WTC11 (cell line): ENCODE measurements at regions not wholly inside any gene's neighbourhood (a gene's known extent, or its start where the extent isn't known, plus 50 kb on each side); places are given as distances from the start of the nearest gene placed in this dataset.

Experiments used
- ATAC-seq: fragments of 200-7000 bp; cut with Tn5 transposase; 2 replicates; pipeline ENCODE4 v1.10.0; 2021; ENCODE audit warnings: mild to moderate bottlenecking, moderate library complexity
- CTCF ChIA-PET: fragments of 300-600 bp; sonication (Branson Sonifier 250); formaldehyde crosslinking; loops from one replicate; lab custom pipeline; 2021; ENCODE audit warnings: antibody characterized with exemption; lab: Charles Lee
- POLR2A ChIA-PET: fragments of 350-600 bp; sonication (Branson Sonifier 250); formaldehyde crosslinking; loops from one replicate; lab custom pipeline; 2021; ENCODE audit warnings: antibody characterized with exemption; lab: Charles Lee
- DNase-seq: peaks from one replicate; pipeline ENCODE4 v3.0.0; 2021; ENCODE audit warnings: low spot score
- H3K27ac Mint-ChIP-seq: 2 replicates; pipeline ENCODE4 v1.8.0; 2021; ENCODE audit warnings: mixed read lengths
- H3K27me3 Mint-ChIP-seq: 2 replicates; pipeline ENCODE4 v1.8.0; 2021; ENCODE audit warnings: low read depth, mild to moderate bottlenecking, moderate library complexity, mixed read lengths
- H3K36me3 Mint-ChIP-seq: 2 replicates; pipeline ENCODE4 v1.8.0; 2021; ENCODE audit warnings: mixed read lengths
- H3K4me1 Mint-ChIP-seq: 2 replicates; pipeline ENCODE4 v1.8.0; 2022; ENCODE audit warnings: mixed read lengths
- H3K4me3 Mint-ChIP-seq: 2 replicates; pipeline ENCODE4 v1.8.0; 2021; ENCODE audit warnings: mild to moderate bottlenecking, moderate library complexity, mixed read lengths
- H3K9me3 Mint-ChIP-seq: 2 replicates; pipeline ENCODE4 v1.8.0; 2021; ENCODE audit warnings: mixed read lengths
- ATF1 ChIP-seq: sonication (generic); formaldehyde crosslinking; IDR thresholded peaks from 2 replicates; pipeline ENCODE4 v1.8.1; 2023; ENCODE audit warnings: mild to moderate bottlenecking, moderate library complexity, missing genetic modification reagents
- CREM ChIP-seq: sonication (generic); formaldehyde crosslinking; IDR thresholded peaks from 2 replicates; pipeline ENCODE4 v1.8.1; 2022; ENCODE audit warnings: mild to moderate bottlenecking, missing genetic modification reagents, moderate library complexity
- E2F4 ChIP-seq: sonication (generic); formaldehyde crosslinking; IDR thresholded peaks from 2 replicates; pipeline ENCODE4 v1.8.1; 2022; ENCODE audit warnings: low read depth, mild to moderate bottlenecking, moderate library complexity, missing genetic modification reagents, borderline replicate concordance
- EMX1 ChIP-seq: fragments of 250-450 bp; sonication (Bioruptor Pico); IDR thresholded peaks from 2 replicates; pipeline ENCODE4 v1.8.0; 2021; ENCODE audit warnings: mild to moderate bottlenecking
- ERG ChIP-seq: fragments of 250-450 bp; sonication (Bioruptor Pico); IDR thresholded peaks from 2 replicates; pipeline ENCODE4 v1.8.0; 2021; ENCODE audit warnings: mild to moderate bottlenecking
- FOXJ3 ChIP-seq: sonication (generic); formaldehyde crosslinking; IDR thresholded peaks from 2 replicates; pipeline ENCODE4 v1.9.0; 2021; ENCODE audit warnings: missing genetic modification reagents, mild to moderate bottlenecking, borderline replicate concordance
- GTF2I ChIP-seq: fragments of 250-450 bp; sonication (Bioruptor Pico); conservative IDR thresholded peaks from 2 replicates; pipeline ENCODE4 v1.4.0; 2021; ENCODE audit warnings: mild to moderate bottlenecking
- IRF2 ChIP-seq: sonication (generic); formaldehyde crosslinking; IDR thresholded peaks from 2 replicates; pipeline ENCODE4 v1.8.0; 2022; ENCODE audit warnings: low read depth, missing genetic modification reagents, borderline replicate concordance
- JUN ChIP-seq: sonication (generic); formaldehyde crosslinking; IDR thresholded peaks from 2 replicates; pipeline ENCODE4 v1.8.0; 2023; ENCODE audit warnings: mild to moderate bottlenecking, missing genetic modification reagents
- MYBL2 ChIP-seq: sonication (generic); formaldehyde crosslinking; IDR thresholded peaks from 2 replicates; pipeline ENCODE4 v1.8.1; 2023; ENCODE audit warnings: mild to moderate bottlenecking, moderate library complexity, missing genetic modification reagents
- NR2C2 ChIP-seq: sonication (generic); formaldehyde crosslinking; IDR thresholded peaks from 2 replicates; pipeline ENCODE4 v1.8.0; 2022; ENCODE audit warnings: mild to moderate bottlenecking, missing genetic modification reagents
- NR3C1 ChIP-seq: sonication (generic); formaldehyde crosslinking; conservative IDR thresholded peaks from 2 replicates; pipeline ENCODE4 v1.8.1; 2023; ENCODE audit warnings: low read depth, mild to moderate bottlenecking, missing genetic modification reagents
- OVOL2 ChIP-seq: fragments of 250-450 bp; sonication (Bioruptor Pico); IDR thresholded peaks from 2 replicates; pipeline ENCODE4 v1.9.0; 2021; ENCODE audit warnings: mild to moderate bottlenecking, borderline replicate concordance
- PRDM15 ChIP-seq: sonication (generic); formaldehyde crosslinking; IDR thresholded peaks from 2 replicates; pipeline ENCODE4 v1.8.0; 2022; ENCODE audit warnings: missing genetic modification reagents
- SMAD4 ChIP-seq: sonication (generic); formaldehyde crosslinking; IDR thresholded peaks from 2 replicates; pipeline ENCODE4 v1.8.0; 2022; ENCODE audit warnings: mild to moderate bottlenecking, missing genetic modification reagents
- TEAD1 ChIP-seq: sonication (generic); formaldehyde crosslinking; IDR thresholded peaks from 2 replicates; pipeline ENCODE4 v1.8.0; 2022; ENCODE audit warnings: mild to moderate bottlenecking, missing genetic modification reagents
- TEAD4 ChIP-seq: sonication (generic); formaldehyde crosslinking; IDR thresholded peaks from 2 replicates; pipeline ENCODE4 v1.8.0; 2022; ENCODE audit warnings: mild to moderate bottlenecking, missing genetic modification reagents
- TP53 ChIP-seq: sonication (generic); formaldehyde crosslinking; IDR thresholded peaks from 2 replicates; pipeline ENCODE4 v1.8.1; 2023; ENCODE audit warnings: mild to moderate bottlenecking, missing genetic modification reagents
- USF2 ChIP-seq: sonication (generic); formaldehyde crosslinking; IDR thresholded peaks from 2 replicates; pipeline ENCODE4 v1.8.1; 2023; ENCODE audit warnings: mild to moderate bottlenecking, missing genetic modification reagents, moderate library complexity
- ZNF263 ChIP-seq: sonication (generic); formaldehyde crosslinking; IDR thresholded peaks from 2 replicates; pipeline ENCODE4 v1.8.1; 2022; ENCODE audit warnings: low read depth, mild to moderate bottlenecking, moderate library complexity, missing genetic modification reagents
- ZNF396 ChIP-seq: fragments of 250-450 bp; sonication (Bioruptor Pico); IDR thresholded peaks from 2 replicates; pipeline ENCODE4 v1.8.0; 2021; ENCODE audit warnings: mild to moderate bottlenecking, moderate library complexity, borderline replicate concordance
- ZNF512 ChIP-seq: sonication (generic); formaldehyde crosslinking; IDR thresholded peaks from 2 replicates; pipeline ENCODE4 v1.8.1; 2022; ENCODE audit warnings: missing genetic modification reagents, borderline replicate concordance

- TF ChIP-seq TEAD4 (no peak), NR2C2 (no peak)
Measured at GRCh38 chr6:160861824-160862223, 129.7 kb upstream of the MAP3K4 start (continued).

- ChIA-PET CTCF (interaction anchor here (0.6 kb wide), 1 partner anchor 103 kb away, joined by 4 read pairs; no protein-coding TSS in a partner anchor), POLR2A (no interaction called here)
- DNase-seq (no peak), ATAC-seq (no peak)
- Mint-ChIP-seq H3K27me3 (no peaks in the 10 kb centered on the region), H3K27ac (no peak overlapping the region), H3K4me1 (no peaks in the 10 kb centered on the region), H3K9me3 (peaks cover 9% of the 10 kb centered on the region; the same call in 1 of the 2 replicates)
- TF ChIP-seq GTF2I (CRISPR knock-in tag) = no peak
- TF ChIP-seq, all 79 proteins: peak for 0
- H3K4me3 Mint-ChIP-seq = no peak overlapping the region
- H3K36me3 Mint-ChIP-seq = no peaks in the 10 kb centered on the region
Measured at GRCh38 chr6:160863782-160864181, 127.8 kb upstream of the MAP3K4 start.

GRCh38 chr6:160871320-160871719, 120.2 kb upstream of the MAP3K4 start:
- DNase-seq = no peak
- H3K4me3 Mint-ChIP-seq = no peak overlapping the region
- CTCF ChIA-PET = no interaction called here
- peaks cover 19% of the 10 kb centered on the region for H3K9me3 Mint-ChIP-seq
- peaks cover 12% of the 10 kb centered on the region for H3K4me1 Mint-ChIP-seq
- H3K36me3 Mint-ChIP-seq = no peaks in the 10 kb centered on the region
- no peak overlapping the region for H3K27ac Mint-ChIP-seq
- TF ChIP-seq USF2 (CRISPR knock-in tag) = no peak
- no peak for TF ChIP-seq JUN (CRISPR knock-in tag)
- TF ChIP-seq TP53 (CRISPR knock-in tag) = no peak
- TF ChIP-seq ATF1 (CRISPR knock-in tag) = no peak
- no peak for TF ChIP-seq ERG (CRISPR knock-in tag)
- TF ChIP-seq ZNF512 = no peak
- no peak for TF ChIP-seq EMX1 (CRISPR knock-in tag)
- no peak for TF ChIP-seq MYBL2 (CRISPR knock-in tag)
- TF ChIP-seq CREM (CRISPR knock-in tag) = no peak
- no peak for TF ChIP-seq SMAD4 (CRISPR knock-in tag)
- TF ChIP-seq ZNF263 (CRISPR knock-in tag) = no peak
- TF ChIP-seq OVOL2 (CRISPR knock-in tag) = no peak
- no peak for TF ChIP-seq ZNF396 (CRISPR knock-in tag)
- TF ChIP-seq, all 79 proteins: peak for 0
- no peaks in the 10 kb centered on the region for H3K27me3 Mint-ChIP-seq
- POLR2A ChIA-PET = no interaction called here
- ATAC-seq = no peak

GRCh38 chr6:160881148-160881808, 110.3 kb upstream of the MAP3K4 start:
- ATAC-seq = no peak
- H3K36me3 Mint-ChIP-seq = no peaks in the 10 kb centered on the region
- peaks cover 75% of the 10 kb centered on the region for H3K4me1 Mint-ChIP-seq

More at GRCh38 chr6:160881148-160881808, 110.3 kb upstream of the MAP3K4 start:
- TF ChIP-seq NR3C1 (CRISPR knock-in tag) (no peak), PRDM15 (CRISPR knock-in tag) (no peak), TEAD1 (CRISPR knock-in tag) (no peak), FOXJ3 (CRISPR knock-in tag) (no peak), E2F4 (CRISPR knock-in tag) (no peak), MYBL2 (CRISPR knock-in tag) (no peak), IRF2 (CRISPR knock-in tag) (no peak), OVOL2 (CRISPR knock-in tag) (no peak)
- DNase-seq = no peak
- Mint-ChIP-seq H3K27ac (peak overlapping the region; percentile 86), H3K9me3 (0 out of 2 replicates have a peak, but pooled peaks cover under 1% of the 10 kb centered on the region), H3K4me3 (no peak overlapping the region), H3K27me3 (no peaks in the 10 kb centered on the region)
- CTCF ChIA-PET = no interaction called here
- POLR2A ChIA-PET = interaction anchor here (0.6 kb wide), 1 partner anchor 413 kb away, joined by 3 read pairs; no protein-coding TSS in a partner anchor
